ENCODE measurements at regions not wholly inside any gene's neighbourhood (a gene's known extent, or its start where the extent isn't known, plus 50 kb on each side); places are given as distances from the start of the nearest gene placed in this dataset.

GRCh38 chr22:33996824-33997223, 76.5 kb upstream of the LARGE1 start:
- no peak for TF ChIP-seq POLR2A (IDR thresholded peaks at IDR 0.05; ENCODE audit: extremely low read depth, insufficient read length)
- no peak for TF ChIP-seq CTCF (IDR thresholded peaks at IDR 0.05; ENCODE audit: low read depth, low read length)
- TF ChIP-seq, protein P1, sequence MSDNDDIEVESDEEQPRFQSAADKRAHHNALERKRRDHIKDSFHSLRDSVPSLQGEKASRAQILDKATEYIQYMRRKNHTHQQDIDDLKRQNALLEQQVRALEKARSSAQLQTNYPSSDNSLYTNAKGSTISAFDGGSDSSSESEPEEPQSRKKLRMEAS (IDR thresholded peaks at IDR 0.05; ENCODE audit: low read depth, low read length), result no peak
- TF ChIP-seq MYC (IDR thresholded peaks at IDR 0.05; ENCODE audit: low read depth, low read length), result no peak
